HL-60 (cell line): ENCODE measurements at regions not wholly inside any gene's neighbourhood (a gene's known extent, or its start where the extent isn't known, plus 50 kb on each side); places are given as distances from the start of the nearest gene placed in this dataset.

Experiments
- DNase-seq, 2 experiments: peaks; one replicate each; pipeline ENCODE4 v3.0.0-alpha.2; 2010 to 2020; ENCODE audit warnings: low read depth in 1 of 2, low spot score in 1 of 2
- H3K27ac ChIP-seq: fragments of 250-450 bp; sonication (Bioruptor Pico); replicated peaks from 2 replicates; pipeline ENCODE4 v1.5.1; 2020; ENCODE audit warnings: mild to moderate bottlenecking, moderate library complexity
- H3K27me3 ChIP-seq: fragments of 250-450 bp; sonication (Bioruptor Pico); 2 replicates; pipeline ENCODE4 v1.5.1; 2021; ENCODE audit warnings: mild to moderate bottlenecking, moderate library complexity; ENCODE audit not compliant: insufficient read depth, poor library complexity, severe bottlenecking
- H3K4me3 ChIP-seq: replicated peaks from 2 replicates; pipeline ENCODE4 v1.5.1; 2011; ENCODE audit warnings: mild to moderate bottlenecking, control low read depth, low read length; ENCODE audit not compliant: insufficient read depth
- GABPA ChIP-seq: IDR thresholded peaks from 2 replicates; pipeline ENCODE4 v1.6.1; 2012; ENCODE audit warnings: low read depth
- POLR2AphosphoS5 ChIP-seq: IDR thresholded peaks from 2 replicates; pipeline ENCODE4 v1.6.1; 2012; ENCODE audit warnings: low read depth
- REST ChIP-seq: IDR thresholded peaks from 2 replicates; pipeline ENCODE4 v1.6.1; 2012; ENCODE audit warnings: low read depth; ENCODE audit not compliant: insufficient replicate concordance
- SPI1 ChIP-seq: IDR thresholded peaks from 2 replicates; pipeline ENCODE4 v1.6.1; 2012; ENCODE audit warnings: low read depth, mild to moderate bottlenecking, borderline replicate concordance
- TF ChIP-seq, protein P1 (sequence below): IDR thresholded peaks from one replicate; pipeline ENCODE4 v1.5.1; 2011; ENCODE audit warnings: low read length, control low read depth, inconsistent platforms; ENCODE audit not compliant: insufficient read depth

DNA sequence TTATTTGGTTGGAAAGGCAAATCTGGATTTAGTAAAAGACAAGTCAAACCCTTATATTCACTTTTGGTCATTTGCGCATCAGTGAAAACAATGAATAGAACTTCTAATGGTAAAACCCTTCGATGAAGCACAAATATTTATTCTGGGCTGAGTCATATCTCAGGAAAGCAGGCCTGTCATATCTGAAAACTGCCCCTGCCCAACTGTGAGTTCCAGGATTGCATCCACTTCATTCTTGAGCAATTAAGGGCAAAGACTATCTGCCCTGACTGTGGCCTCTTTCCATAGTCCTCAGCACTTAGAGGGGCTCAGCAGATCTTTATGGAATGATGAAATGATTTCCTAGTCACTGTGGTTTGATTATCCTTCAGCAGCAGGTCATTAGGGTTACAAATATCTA lies 795.2 kb upstream of the ID2 start:
- TF ChIP-seq SPI1 (no peak), GABPA (no peak), REST (no peak), POLR2AphosphoS5 (no peak)
- TF ChIP-seq, protein P1, sequence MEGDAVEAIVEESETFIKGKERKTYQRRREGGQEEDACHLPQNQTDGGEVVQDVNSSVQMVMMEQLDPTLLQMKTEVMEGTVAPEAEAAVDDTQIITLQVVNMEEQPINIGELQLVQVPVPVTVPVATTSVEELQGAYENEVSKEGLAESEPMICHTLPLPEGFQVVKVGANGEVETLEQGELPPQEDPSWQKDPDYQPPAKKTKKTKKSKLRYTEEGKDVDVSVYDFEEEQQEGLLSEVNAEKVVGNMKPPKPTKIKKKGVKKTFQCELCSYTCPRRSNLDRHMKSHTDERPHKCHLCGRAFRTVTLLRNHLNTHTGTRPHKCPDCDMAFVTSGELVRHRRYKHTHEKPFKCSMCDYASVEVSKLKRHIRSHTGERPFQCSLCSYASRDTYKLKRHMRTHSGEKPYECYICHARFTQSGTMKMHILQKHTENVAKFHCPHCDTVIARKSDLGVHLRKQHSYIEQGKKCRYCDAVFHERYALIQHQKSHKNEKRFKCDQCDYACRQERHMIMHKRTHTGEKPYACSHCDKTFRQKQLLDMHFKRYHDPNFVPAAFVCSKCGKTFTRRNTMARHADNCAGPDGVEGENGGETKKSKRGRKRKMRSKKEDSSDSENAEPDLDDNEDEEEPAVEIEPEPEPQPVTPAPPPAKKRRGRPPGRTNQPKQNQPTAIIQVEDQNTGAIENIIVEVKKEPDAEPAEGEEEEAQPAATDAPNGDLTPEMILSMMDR, result no peak
- Histone ChIP-seq H3K27me3 (no peaks in the 10 kb centered on the region), H3K4me3 (no peak overlapping the region), H3K27ac (no peak overlapping the region)
- no peak for DNase-seq

- no peak for TF ChIP-seq SPI1
- no peak for TF ChIP-seq POLR2AphosphoS5
- no peak for TF ChIP-seq REST
- TF ChIP-seq, protein P1, result no peak
- TF ChIP-seq GABPA, result no peak
- DNase-seq, result no peak
- H3K4me3 ChIP-seq, result no peak overlapping the region
- no peak overlapping the region for H3K27ac ChIP-seq
- no peaks in the 10 kb centered on the region for H3K27me3 ChIP-seq
Measured at GRCh38 chr2:7887441-7887840, 794.4 kb upstream of the ID2 start.

- no peak overlapping the region for H3K27ac ChIP-seq
- TF ChIP-seq, protein P1, result no peak
- TF ChIP-seq POLR2AphosphoS5, result no peak
- no peak for TF ChIP-seq SPI1
- no peak for TF ChIP-seq REST
- TF ChIP-seq GABPA, result no peak
- DNase-seq, result no peak
- no peaks in the 10 kb centered on the region for H3K27me3 ChIP-seq
- H3K4me3 ChIP-seq, result no peak overlapping the region
Measured at GRCh38 chr2:7888876-7889275, 793.0 kb upstream of the ID2 start.
